ENCODE measurements at regions not wholly inside any gene's neighbourhood (a gene's known extent, or its start where the extent isn't known, plus 50 kb on each side); places are given as distances from the start of the nearest gene placed in this dataset.

DNA sequence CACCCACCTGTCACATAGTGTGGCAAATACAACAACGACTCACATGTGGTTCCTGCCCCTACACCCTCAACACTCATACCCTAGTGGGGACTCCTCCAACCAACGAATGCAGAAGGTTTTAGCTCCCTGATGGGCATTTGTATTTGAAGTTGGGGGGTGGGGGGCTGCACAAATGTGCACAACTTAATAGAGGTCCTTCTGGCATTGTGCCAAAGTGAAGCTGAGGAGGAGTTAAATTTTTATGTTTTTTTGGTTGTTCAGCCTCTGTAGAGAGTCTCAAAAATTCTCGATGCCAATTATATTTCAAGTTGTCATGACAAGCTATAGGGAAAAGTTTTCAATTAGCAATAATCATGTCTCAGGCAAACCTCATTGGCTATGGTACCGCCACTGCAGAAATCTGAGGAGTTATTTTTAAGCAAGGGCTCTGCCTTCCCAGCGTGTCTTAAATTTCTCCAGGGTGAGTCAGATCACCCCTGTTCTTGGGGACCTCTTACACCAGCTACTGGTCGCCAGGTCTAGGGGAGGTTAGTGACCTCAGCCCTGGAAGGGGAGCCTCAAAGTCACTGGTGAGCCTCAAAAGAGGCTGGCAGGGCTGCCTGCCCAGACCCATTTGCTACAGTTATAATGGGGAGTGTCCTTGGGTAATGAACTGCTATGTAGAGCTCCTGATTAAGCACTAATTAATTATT lies 102.7 kb upstream of the TAF1B start:
- H3K27me3 Mint-ChIP-seq (ENCODE audit: low read depth in 2 of 2): no peaks in the 10 kb centered on the region
- intact Hi-C loops (cut with micrococcal nuclease): no loop called here
- H3K27ac Mint-ChIP-seq: peak overlapping the region in 1 of 2 donors; percentile 79
- 84% methylated on average over 6 of the region's 6 CpGs for WGBS (ENCODE audit: insufficient coverage)
- no peaks in the 10 kb centered on the region for H3K9me3 Mint-ChIP-seq
- DNase-seq (no peak), ATAC-seq (no peak)
- Histone ChIP-seq H3K27ac (ENCODE audit: low read length) (no peak overlapping the region), H3K4me1 (ENCODE audit: control insufficient read depth, insufficient read depth, low read length) (peaks cover 37% of the 10 kb centered on the region), H3K4me3 (ENCODE audit: low read length) (no peak overlapping the region), H3K36me3 (ENCODE audit: control insufficient read depth, insufficient read depth, low read length) (no peaks in the 10 kb centered on the region), H3K9me3 (ENCODE audit: control insufficient read depth, insufficient read depth, low read length) (no peaks in the 10 kb centered on the region), H3K27me3 (ENCODE audit: control insufficient read depth, insufficient read depth, low read length) (no peaks in the 10 kb centered on the region)
- H3K4me3 Mint-ChIP-seq: no peak overlapping the region
- H3K4me1 Mint-ChIP-seq: peaks cover 34 to 56% of the 10 kb centered on the region in 2 donors
- H3K36me3 Mint-ChIP-seq: no peaks in the 10 kb centered on the region
- TF ChIP-seq, protein P1, sequence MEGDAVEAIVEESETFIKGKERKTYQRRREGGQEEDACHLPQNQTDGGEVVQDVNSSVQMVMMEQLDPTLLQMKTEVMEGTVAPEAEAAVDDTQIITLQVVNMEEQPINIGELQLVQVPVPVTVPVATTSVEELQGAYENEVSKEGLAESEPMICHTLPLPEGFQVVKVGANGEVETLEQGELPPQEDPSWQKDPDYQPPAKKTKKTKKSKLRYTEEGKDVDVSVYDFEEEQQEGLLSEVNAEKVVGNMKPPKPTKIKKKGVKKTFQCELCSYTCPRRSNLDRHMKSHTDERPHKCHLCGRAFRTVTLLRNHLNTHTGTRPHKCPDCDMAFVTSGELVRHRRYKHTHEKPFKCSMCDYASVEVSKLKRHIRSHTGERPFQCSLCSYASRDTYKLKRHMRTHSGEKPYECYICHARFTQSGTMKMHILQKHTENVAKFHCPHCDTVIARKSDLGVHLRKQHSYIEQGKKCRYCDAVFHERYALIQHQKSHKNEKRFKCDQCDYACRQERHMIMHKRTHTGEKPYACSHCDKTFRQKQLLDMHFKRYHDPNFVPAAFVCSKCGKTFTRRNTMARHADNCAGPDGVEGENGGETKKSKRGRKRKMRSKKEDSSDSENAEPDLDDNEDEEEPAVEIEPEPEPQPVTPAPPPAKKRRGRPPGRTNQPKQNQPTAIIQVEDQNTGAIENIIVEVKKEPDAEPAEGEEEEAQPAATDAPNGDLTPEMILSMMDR (IDR thresholded peaks at IDR 0.05): no peak

DNA sequence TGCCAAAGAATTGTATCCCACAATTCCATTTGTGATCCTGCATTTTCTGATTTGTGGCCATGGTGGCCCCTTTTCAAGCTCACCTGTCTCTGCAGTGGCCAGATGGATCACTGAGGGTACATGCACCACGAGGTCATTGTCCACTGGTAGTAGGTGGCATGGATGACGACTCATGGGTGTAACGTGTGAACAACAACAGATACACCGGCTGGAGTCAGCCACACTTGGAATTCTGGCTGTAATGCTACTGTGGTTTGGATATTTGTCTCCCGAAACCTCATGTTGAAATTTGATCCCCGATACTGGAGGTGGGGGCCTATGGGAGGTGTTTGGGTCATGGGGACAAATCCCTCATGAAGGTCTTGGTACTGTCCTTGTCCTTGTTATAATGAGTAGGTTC lies 102.2 kb upstream of the TAF1B start:
- Mint-ChIP-seq H3K9me3 (no peaks in the 10 kb centered on the region), H3K36me3 (no peaks in the 10 kb centered on the region), H3K27me3 (ENCODE audit: low read depth in 2 of 2) (no peaks in the 10 kb centered on the region), H3K4me3 (no peak overlapping the region), H3K4me1 (peaks cover 28 to 51% of the 10 kb centered on the region in 2 donors), H3K27ac (no peak overlapping the region)
- no peaks in the 10 kb centered on the region for H3K27me3 ChIP-seq (ENCODE audit: control insufficient read depth, insufficient read depth, low read length)
- no peak for ATAC-seq
- 96% methylated on average over 6 of the region's 6 CpGs for WGBS (ENCODE audit: insufficient coverage)
- H3K9me3 ChIP-seq (ENCODE audit: control insufficient read depth, insufficient read depth, low read length): no peaks in the 10 kb centered on the region
- H3K4me1 ChIP-seq (ENCODE audit: control insufficient read depth, insufficient read depth, low read length): peaks cover 32% of the 10 kb centered on the region
- H3K27ac ChIP-seq (ENCODE audit: low read length): no peak overlapping the region
- H3K4me3 ChIP-seq (ENCODE audit: low read length): no peak overlapping the region
- H3K36me3 ChIP-seq (ENCODE audit: control insufficient read depth, insufficient read depth, low read length): no peaks in the 10 kb centered on the region
- DNase-seq: no peak
- intact Hi-C loops (cut with micrococcal nuclease): no loop called here
- TF ChIP-seq, protein P1 (IDR thresholded peaks at IDR 0.05): no peak

DNA sequence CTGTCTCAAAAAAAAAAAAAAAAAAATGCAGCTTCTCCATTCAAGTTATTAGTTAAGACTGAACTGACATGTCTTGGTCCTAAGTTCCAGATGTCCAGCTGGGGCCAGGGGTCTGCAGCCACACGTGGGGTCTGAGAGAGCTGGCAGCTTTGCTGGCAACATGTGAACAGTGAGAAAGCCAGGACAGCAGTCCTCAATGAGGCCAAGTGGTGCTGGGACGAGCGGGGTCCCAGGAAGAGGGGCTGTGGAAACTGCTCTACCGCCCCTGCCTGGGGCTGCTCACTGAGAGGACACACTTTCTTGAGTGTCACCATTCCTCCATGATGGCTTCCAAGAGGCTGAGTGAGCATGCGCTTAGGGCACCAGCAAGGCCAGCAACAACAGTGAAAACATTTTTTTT lies 100.7 kb upstream of the TAF1B start:
- ATAC-seq (no peak), DNase-seq (no peak)
- Histone ChIP-seq H3K4me1 (ENCODE audit: control insufficient read depth, insufficient read depth, low read length) (peaks cover 22% of the 10 kb centered on the region), H3K27me3 (ENCODE audit: control insufficient read depth, insufficient read depth, low read length) (no peaks in the 10 kb centered on the region), H3K36me3 (ENCODE audit: control insufficient read depth, insufficient read depth, low read length) (no peaks in the 10 kb centered on the region), H3K4me3 (ENCODE audit: low read length) (no peak overlapping the region), H3K9me3 (ENCODE audit: control insufficient read depth, insufficient read depth, low read length) (no peaks in the 10 kb centered on the region), H3K27ac (ENCODE audit: low read length) (no peak overlapping the region)
- Mint-ChIP-seq H3K27me3 (ENCODE audit: low read depth in 2 of 2) (no peaks in the 10 kb centered on the region), H3K36me3 (no peaks in the 10 kb centered on the region), H3K9me3 (no peaks in the 10 kb centered on the region), H3K4me1 (peaks cover 17 to 37% of the 10 kb centered on the region in 2 donors), H3K4me3 (no peak overlapping the region), H3K27ac (no peak overlapping the region)
- 73% methylated on average over 5 of the region's 5 CpGs for WGBS (ENCODE audit: insufficient coverage)
- intact Hi-C loops (cut with micrococcal nuclease): no loop called here
- TF ChIP-seq, protein P1 (IDR thresholded peaks at IDR 0.05): no peak
